GM12878 (cell line): ENCODE measurements at regions not wholly inside any gene's neighbourhood (a gene's known extent, or its start where the extent isn't known, plus 50 kb on each side); places are given as distances from the start of the nearest gene placed in this dataset.

Experiments
- ATAC-seq: fragments of 200-7000 bp; cut with Tn5 transposase; 3 replicates; pipeline ENCODE4 v1.9.1; 2020; ENCODE audit warnings: mild to moderate bottlenecking, moderate library complexity
- BruUV-seq: library from RNA; stranded (reverse); fragments of 400-500 nt; replicated peaks from 2 replicates; lab custom pipeline; 2021; lab: Mats Ljungman, UMichigan
- CTCF ChIA-PET: fragments of 300-600 bp; sonication (Branson Sonifier 250); formaldehyde crosslinking; extraction: SDS; loops from one replicate; lab custom pipeline; 2021; ENCODE audit warnings: inconsistent platforms; lab: Yijun Ruan, JAX
- POLR2A ChIA-PET: fragments of 350-600 bp; formaldehyde crosslinking; extraction: SDS; loops from one replicate; lab custom pipeline; 2021; ENCODE audit warnings: inconsistent platforms; lab: Charles Lee
- RAD21 ChIA-PET: fragments of 300-600 bp; sonication (Branson Sonifier 250); formaldehyde crosslinking; loops from one replicate; lab custom pipeline; 2023; ENCODE audit warnings: antibody characterized with exemption; ENCODE audit not compliant: unreplicated experiment; lab: Charles Lee
- SMC1A ChIA-PET: fragments of 300-600 bp; sonication (Branson Sonifier 250); formaldehyde crosslinking; loops from one replicate; lab custom pipeline; 2023; ENCODE audit not compliant: unreplicated experiment, uncharacterized antibody; lab: Charles Lee
- DNase-seq: peaks from one replicate; pipeline ENCODE4 v3.0.0-alpha.2; 2011; ENCODE audit warnings: low read depth, low spot score
- FAIRE-seq: peaks from 3 replicates; lab custom pipeline; 2011; peaks lifted over from hg19 to GRCh38; lab: Jason Lieb, UNC
- H2AFZ ChIP-seq: 2 replicates; pipeline ENCODE4 v1.6.0; 2011; ENCODE audit warnings: low read depth, low read length, control low read depth; ENCODE audit not compliant: control insufficient read depth
- H3K27ac ChIP-seq: 2 replicates; pipeline ENCODE4 v1.5.1; 2011; ENCODE audit warnings: control low read depth; ENCODE audit not compliant: control insufficient read depth, insufficient read depth
- H3K27me3 ChIP-seq, 2 experiments: replicated peaks in 1 of 2; 2 replicates each; pipeline versions ENCODE4 v1.6.0 to v1.6.1; 2011; ENCODE audit warnings: low read length in 1 of 2; ENCODE audit not compliant: control insufficient read depth in 2 of 2, insufficient read depth in 2 of 2
- H3K36me3 ChIP-seq, 2 experiments: 2 replicates each; pipeline ENCODE4 v1.5.1; 2011; ENCODE audit warnings: low read length in 1 of 2; ENCODE audit not compliant: control insufficient read depth in 2 of 2, insufficient read depth in 2 of 2
- H3K4me1 ChIP-seq: 2 replicates; pipeline ENCODE4 v1.6.1; 2011; ENCODE audit warnings: mild to moderate bottlenecking, low read length, moderate library complexity, mixed read lengths; ENCODE audit not compliant: control insufficient read depth, insufficient read depth
- H3K4me2 ChIP-seq: 2 replicates; pipeline ENCODE4 v1.6.0; 2011; ENCODE audit warnings: control low read depth; ENCODE audit not compliant: control insufficient read depth, insufficient read depth
- H3K4me3 ChIP-seq: fragments of 200-600 bp; sonication (generic); 2 replicates; pipeline ENCODE4 v1.5.1; 2016
- H3K79me2 ChIP-seq: 2 replicates; pipeline ENCODE4 v1.6.0; 2011; ENCODE audit warnings: low read length; ENCODE audit not compliant: control insufficient read depth, insufficient read depth
- H3K9ac ChIP-seq: 2 replicates; pipeline ENCODE4 v1.8.0; 2011; ENCODE audit warnings: low read length, control low read depth, mixed read lengths; ENCODE audit not compliant: control insufficient read depth, insufficient read depth
- H3K9me3 ChIP-seq: replicated peaks from 3 replicates; pipeline ENCODE4 v1.5.1; 2011; ENCODE audit warnings: mild to moderate bottlenecking, low read length; ENCODE audit not compliant: control insufficient read depth, insufficient read depth
- H4K20me1 ChIP-seq: 2 replicates; pipeline ENCODE4 v1.6.0; 2011; ENCODE audit not compliant: control insufficient read depth, insufficient read depth
- ASH2L ChIP-seq: fragments of 300-600, 200-600 bp; sonication (generic); IDR thresholded peaks from 2 replicates; pipeline ENCODE4 v1.6.1; 2017; ENCODE audit warnings: low read depth, mild to moderate bottlenecking, borderline replicate concordance
- BMI1 ChIP-seq: fragments of 450-650 bp; IDR thresholded peaks from 2 replicates; pipeline ENCODE4 v1.6.1; 2016; ENCODE audit warnings: mild to moderate bottlenecking, moderate library complexity, borderline replicate concordance
- E4F1 ChIP-seq: fragments of 450-650 bp; IDR thresholded peaks from 2 replicates; pipeline ENCODE4 v1.6.1; 2018; ENCODE audit warnings: borderline replicate concordance, mild to moderate bottlenecking; ENCODE audit not compliant: partially characterized antibody
- HDAC6 ChIP-seq: fragments of 200-600 bp; sonication (generic); IDR thresholded peaks from one replicate; pipeline ENCODE4 v1.8.0; 2017; ENCODE audit warnings: antibody characterized with exemption; ENCODE audit not compliant: unreplicated experiment
- KDM1A ChIP-seq: fragments of 200-600 bp; sonication (generic); IDR thresholded peaks from 2 replicates; pipeline ENCODE4 v1.6.1; 2016; ENCODE audit warnings: borderline replicate concordance
- NFIC ChIP-seq: IDR thresholded peaks from 2 replicates; pipeline ENCODE4 v1.6.1; 2012; ENCODE audit warnings: low read depth, mild to moderate bottlenecking, inconsistent platforms, low read length, moderate library complexity
- NRF1 ChIP-seq: conservative IDR thresholded peaks from 2 replicates; pipeline ENCODE4 v1.6.1; 2011; ENCODE audit warnings: mild to moderate bottlenecking, low read depth, low read length, improper control_type of control experiment
- SMAD1 ChIP-seq: fragments of 450-650 bp; IDR thresholded peaks from 2 replicates; pipeline ENCODE4 v1.6.1; 2018; ENCODE audit warnings: mild to moderate bottlenecking, low read depth; ENCODE audit not compliant: partially characterized antibody
- SMC3 ChIP-seq: IDR thresholded peaks from 2 replicates; pipeline ENCODE4 v1.6.1; 2011; ENCODE audit warnings: low read length, improper control_type of control experiment, borderline replicate concordance
- SRF ChIP-seq, 2 experiments: IDR thresholded peaks; 2 replicates each; pipeline ENCODE4 v1.6.1; 2011; ENCODE audit warnings: low read depth in 2 of 2, low read length in 2 of 2, mild to moderate bottlenecking in 1 of 2, moderate library complexity in 1 of 2
- STAT1 ChIP-seq: fragments of 450-650 bp; conservative IDR thresholded peaks from 2 replicates; pipeline ENCODE4 v1.6.1; 2014; ENCODE audit warnings: antibody characterized with exemption, mild to moderate bottlenecking
- TCF7 ChIP-seq: IDR thresholded peaks from 2 replicates; pipeline ENCODE4 v1.6.1; 2014; ENCODE audit warnings: antibody characterized with exemption, borderline replicate concordance
- YY1 ChIP-seq: IDR thresholded peaks from 2 replicates; pipeline ENCODE4 v1.6.1; 2011; ENCODE audit warnings: low read depth, mild to moderate bottlenecking, low read length
- WGBS: methylation state at CpG from one replicate; pipeline ENCODE4 v1.1.6; 2016; ENCODE audit warnings: low lambda C conversion rate; ENCODE audit not compliant: insufficient replicate concordance, insufficient coverage; ENCODE audit errors: missing lambda C conversion rate; 5-methylcytosine and 5-hydroxymethylcytosine counted together
- in situ Hi-C: fragments of 300-500 bp; cut with MboI; formaldehyde crosslinking; loops from 9 replicates; pipeline ENCODE4 v1.14.3; 2018; ENCODE audit warnings: mixed read lengths
- intact Hi-C: fragments of 100-400 bp; cut with micrococcal nuclease; formaldehyde crosslinking; loops from one replicate; pipeline ENCODE4 v1.14.2; 2022; ENCODE audit not compliant: unreplicated experiment
- TF ChIP-seq, protein P1 (sequence below): fragments of 450-650 bp; IDR thresholded peaks from 2 replicates; pipeline ENCODE4 v1.6.1; 2017; ENCODE audit warnings: borderline replicate concordance
- TF ChIP-seq, protein P2 (sequence below): fragments of 450-650 bp; conservative IDR thresholded peaks from 2 replicates; pipeline ENCODE4 v1.6.1; 2017; ENCODE audit warnings: mild to moderate bottlenecking, moderate library complexity

DNA sequence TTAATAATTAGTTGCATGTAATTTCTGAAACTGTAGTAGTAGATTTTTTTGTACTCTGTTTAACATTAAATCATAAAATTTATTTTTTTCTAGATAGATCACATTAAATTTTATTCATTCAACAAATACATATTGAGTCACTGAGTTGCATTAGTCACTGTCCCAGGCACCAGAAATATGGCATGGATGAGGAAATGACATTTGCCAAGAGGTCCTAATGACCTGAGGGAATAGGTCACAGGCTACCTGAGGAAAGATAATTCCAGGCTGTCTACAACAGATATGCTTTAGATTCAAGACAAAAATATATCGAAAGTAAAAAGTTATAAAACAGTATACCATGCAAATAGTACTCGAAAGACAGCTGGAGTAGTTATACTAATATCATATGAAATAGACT is 852.4 kb upstream of the ACVR2A start:
- FAIRE-seq: no peak
- CTCF ChIA-PET: no interaction called here
- H3K4me3 ChIP-seq: no peak overlapping the region
- SMC1A ChIA-PET: no interaction called here
- H3K9me3 ChIP-seq: no peaks in the 10 kb centered on the region
- intact Hi-C loops: no loop called here
- no TSS peak for BruUV-seq
- no peak overlapping the region for H3K9ac ChIP-seq
- 47% methylated on average over 2 of the region's 2 CpGs for WGBS
- H3K27ac ChIP-seq: no peak overlapping the region
- H3K27me3 ChIP-seq: no peaks in the 10 kb centered on the region
- RAD21 ChIA-PET: interaction anchor here (0.6 kb wide), 1 partner anchor 39 kb away, joined by 4 read pairs; no protein-coding TSS in a partner anchor
- no peaks in the 10 kb centered on the region for H4K20me1 ChIP-seq
- 0 out of 2 replicates have a peak, but pooled peaks cover 3% of the 10 kb centered on the region for H3K4me1 ChIP-seq
- no peak for ATAC-seq
- POLR2A ChIA-PET: no interaction called here
- no peaks in the 10 kb centered on the region for H3K79me2 ChIP-seq
- no peak for DNase-seq
- in situ Hi-C loops: no loop called here
- no peak overlapping the region for H3K4me2 ChIP-seq
- no peak overlapping the region for H2AFZ ChIP-seq
- TF ChIP-seq, protein P1, sequence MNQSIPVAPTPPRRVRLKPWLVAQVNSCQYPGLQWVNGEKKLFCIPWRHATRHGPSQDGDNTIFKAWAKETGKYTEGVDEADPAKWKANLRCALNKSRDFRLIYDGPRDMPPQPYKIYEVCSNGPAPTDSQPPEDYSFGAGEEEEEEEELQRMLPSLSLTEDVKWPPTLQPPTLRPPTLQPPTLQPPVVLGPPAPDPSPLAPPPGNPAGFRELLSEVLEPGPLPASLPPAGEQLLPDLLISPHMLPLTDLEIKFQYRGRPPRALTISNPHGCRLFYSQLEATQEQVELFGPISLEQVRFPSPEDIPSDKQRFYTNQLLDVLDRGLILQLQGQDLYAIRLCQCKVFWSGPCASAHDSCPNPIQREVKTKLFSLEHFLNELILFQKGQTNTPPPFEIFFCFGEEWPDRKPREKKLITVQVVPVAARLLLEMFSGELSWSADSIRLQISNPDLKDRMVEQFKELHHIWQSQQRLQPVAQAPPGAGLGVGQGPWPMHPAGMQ: no peak
- TF ChIP-seq ASH2L: no peak
- TF ChIP-seq SRF (IDR thresholded peaks at IDR 0.05; ENCODE audit: low read depth in 2 of 2, low read length in 2 of 2): no peak
- TF ChIP-seq YY1: no peak
- TF ChIP-seq, protein P2, sequence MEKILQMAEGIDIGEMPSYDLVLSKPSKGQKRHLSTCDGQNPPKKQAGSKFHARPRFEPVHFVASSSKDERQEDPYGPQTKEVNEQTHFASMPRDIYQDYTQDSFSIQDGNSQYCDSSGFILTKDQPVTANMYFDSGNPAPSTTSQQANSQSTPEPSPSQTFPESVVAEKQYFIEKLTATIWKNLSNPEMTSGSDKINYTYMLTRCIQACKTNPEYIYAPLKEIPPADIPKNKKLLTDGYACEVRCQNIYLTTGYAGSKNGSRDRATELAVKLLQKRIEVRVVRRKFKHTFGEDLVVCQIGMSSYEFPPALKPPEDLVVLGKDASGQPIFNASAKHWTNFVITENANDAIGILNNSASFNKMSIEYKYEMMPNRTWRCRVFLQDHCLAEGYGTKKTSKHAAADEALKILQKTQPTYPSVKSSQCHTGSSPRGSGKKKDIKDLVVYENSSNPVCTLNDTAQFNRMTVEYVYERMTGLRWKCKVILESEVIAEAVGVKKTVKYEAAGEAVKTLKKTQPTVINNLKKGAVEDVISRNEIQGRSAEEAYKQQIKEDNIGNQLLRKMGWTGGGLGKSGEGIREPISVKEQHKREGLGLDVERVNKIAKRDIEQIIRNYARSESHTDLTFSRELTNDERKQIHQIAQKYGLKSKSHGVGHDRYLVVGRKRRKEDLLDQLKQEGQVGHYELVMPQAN: no peak
- TF ChIP-seq HDAC6: no peak
- no peak for TF ChIP-seq BMI1
- TF ChIP-seq STAT1: no peak
- no peak for TF ChIP-seq E4F1
- TF ChIP-seq KDM1A: no peak
- TF ChIP-seq NFIC: no peak
- TF ChIP-seq SMC3: no peak
- no peak for TF ChIP-seq TCF7
- no peak for TF ChIP-seq SMAD1
- no peak for TF ChIP-seq NRF1
- H3K36me3 ChIP-seq: no peaks in the 10 kb centered on the region
